SH-SY5Y (cell line): ENCODE measurements at regions not wholly inside any gene's neighbourhood (a gene's known extent, or its start where the extent isn't known, plus 50 kb on each side); places are given as distances from the start of the nearest gene placed in this dataset.

Source experiments
- GATA2 ChIP-seq: IDR thresholded peaks from 2 replicates; pipeline ENCODE4 v1.6.1; 2011; ENCODE audit warnings: mild to moderate bottlenecking, low read depth, low read length
- GATA3 ChIP-seq: IDR thresholded peaks from 2 replicates; pipeline ENCODE4 v1.6.1; 2011; ENCODE audit warnings: low read depth, mild to moderate bottlenecking, low read length, moderate library complexity

DNA sequence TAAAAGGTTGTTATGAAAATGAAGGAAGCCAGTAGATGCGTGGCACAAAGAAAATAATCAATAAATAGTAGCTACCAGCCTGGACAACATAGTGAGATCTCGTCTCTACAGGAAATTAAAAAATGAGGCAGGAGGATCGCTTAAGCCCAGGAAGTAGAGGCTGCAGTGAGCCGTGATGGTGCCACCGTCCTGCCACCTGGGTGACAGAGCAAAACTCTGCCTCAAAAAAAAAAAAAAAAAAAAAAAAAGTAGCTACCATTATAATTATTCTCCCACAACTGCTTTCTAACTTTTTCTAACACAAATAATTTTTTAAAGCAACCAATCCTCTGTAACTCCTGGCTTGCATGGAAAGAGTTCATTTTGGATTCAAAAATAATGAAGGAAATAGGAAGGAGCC lies 133.0 kb downstream of the NDUFA12 start:
- TF ChIP-seq GATA3, result no peak

DNA sequence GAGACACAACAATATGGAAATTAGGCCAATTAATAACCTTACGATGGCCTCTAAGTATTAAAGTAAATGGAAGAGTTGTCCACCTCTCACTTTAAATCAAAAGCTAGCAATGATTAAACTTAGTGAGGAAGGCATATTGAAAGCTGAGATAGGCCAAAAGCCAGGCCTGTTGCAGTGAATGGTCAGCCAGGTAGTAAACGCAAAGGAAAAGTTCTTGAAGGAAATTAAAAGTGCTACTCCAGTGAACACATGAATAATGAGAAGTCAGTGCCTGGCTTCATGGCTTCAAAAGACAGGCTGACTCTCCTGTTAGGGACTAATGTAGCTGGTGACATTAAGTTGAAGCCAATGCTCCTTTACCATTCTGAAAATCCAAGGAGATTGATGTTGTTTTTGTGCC lies 135.3 kb downstream of the NDUFA12 start:
- TF ChIP-seq GATA3 (no peak), GATA2 (no peak)

DNA sequence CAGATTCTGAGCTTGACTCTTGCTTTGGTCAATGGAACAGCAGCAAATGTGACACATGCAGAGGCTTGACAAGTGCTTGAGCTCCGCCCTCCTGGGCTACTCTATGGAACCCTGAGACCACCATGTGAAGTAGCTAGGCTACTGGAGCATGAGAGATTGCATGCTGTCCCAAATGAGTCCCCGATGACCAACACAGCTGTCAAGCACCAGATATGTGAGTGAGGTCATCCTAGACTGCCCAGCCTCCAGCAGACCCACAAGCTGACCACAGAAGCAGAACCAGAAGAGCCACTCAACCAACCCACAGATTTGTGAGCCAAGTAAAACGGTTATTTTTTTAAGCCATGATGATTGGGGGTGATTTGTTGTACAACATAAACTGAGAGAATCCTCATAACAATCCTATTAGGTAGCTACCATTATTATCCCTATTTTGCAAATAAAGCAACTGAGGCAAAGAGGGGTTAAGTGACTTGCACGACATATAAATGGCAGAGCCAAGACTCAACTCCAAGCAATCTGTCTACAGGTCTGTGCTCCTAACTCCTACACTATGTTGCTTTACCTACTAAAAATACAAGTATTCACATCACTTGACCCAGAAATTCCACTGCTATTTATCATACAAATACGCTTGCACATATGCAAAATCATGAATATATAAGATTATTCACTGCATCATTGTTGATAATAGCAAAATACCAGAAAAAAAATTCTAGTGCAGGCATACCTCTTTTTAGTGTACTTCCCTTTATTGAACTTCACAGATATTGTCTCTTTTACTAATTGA lies 136.2 kb downstream of the NDUFA12 start:
- TF ChIP-seq GATA2 (no peak), GATA3 (no peak)

DNA sequence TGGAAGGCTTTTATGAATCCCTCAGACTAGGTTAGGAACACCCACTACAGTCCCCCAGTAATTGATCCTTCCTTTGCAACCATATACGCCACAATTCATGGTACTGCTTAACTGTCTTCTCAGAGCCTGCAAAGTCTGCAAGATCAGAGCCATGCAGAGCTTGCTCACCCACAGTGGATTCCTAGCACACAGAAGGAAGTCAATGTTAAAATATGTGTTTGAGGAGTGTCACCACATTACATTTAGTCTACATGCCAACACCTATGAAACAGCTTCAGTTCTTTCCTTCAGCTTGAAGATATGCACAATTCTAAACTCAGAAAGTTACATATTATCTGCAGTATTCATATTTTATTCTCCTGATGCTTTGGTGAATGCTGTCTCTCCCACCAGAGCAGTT lies 138.5 kb downstream of the NDUFA12 start:
- no peak for TF ChIP-seq GATA3

DNA sequence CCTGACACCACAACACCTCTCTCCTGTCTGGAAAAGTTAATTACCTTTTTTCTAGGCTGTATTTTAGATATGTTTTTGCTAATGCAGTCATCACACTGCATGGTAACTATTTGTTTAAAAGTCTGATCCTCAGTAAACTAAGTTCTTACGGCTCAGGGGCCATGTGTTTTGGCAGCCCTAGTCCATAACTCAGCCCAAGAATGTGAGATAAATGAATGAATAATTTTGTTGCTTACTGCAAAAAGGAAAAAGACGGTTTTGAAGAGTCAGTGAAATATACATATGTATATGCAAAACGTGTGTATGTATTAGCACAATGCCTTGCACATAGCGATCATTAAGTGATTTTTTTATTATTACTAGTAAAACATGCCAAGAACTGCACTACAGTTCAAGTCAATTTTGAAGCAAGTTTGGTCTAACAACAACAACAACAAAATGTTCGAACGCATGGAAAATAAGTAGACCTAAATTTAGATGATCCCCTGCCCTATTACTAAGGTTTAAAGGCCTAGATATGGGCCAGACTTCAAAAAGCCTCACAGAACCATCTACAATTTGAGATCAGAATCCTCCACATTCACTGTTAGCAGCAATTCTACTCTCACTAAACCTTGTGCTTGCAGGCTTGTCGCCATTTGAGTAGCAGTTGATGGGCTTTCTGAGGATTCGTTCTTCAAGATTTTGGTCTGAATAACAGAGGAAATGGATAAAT lies 140.0 kb downstream of the NDUFA12 start:
- TF ChIP-seq GATA2, result no peak
- TF ChIP-seq GATA3, result no peak

DNA sequence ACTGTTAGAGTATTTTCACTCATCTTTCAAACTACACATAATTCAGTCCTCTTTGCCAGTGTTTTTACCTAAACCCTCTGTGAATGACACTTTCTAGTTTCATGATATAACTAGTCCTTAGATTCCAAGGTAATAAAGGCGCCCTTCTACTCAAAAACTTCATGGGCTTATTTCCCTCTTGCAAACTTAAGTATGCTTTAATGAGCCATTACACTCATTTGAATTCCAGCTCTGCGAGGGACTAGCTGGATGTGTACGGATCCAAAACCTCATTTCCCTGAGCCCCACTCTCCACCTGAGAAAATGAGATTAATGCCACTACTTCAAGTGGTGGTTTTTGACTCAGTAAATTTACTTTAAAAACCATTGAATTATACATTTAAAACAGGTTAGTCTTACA lies 141.1 kb downstream of the NDUFA12 start:
- TF ChIP-seq GATA3 (no peak), GATA2 (no peak)

DNA sequence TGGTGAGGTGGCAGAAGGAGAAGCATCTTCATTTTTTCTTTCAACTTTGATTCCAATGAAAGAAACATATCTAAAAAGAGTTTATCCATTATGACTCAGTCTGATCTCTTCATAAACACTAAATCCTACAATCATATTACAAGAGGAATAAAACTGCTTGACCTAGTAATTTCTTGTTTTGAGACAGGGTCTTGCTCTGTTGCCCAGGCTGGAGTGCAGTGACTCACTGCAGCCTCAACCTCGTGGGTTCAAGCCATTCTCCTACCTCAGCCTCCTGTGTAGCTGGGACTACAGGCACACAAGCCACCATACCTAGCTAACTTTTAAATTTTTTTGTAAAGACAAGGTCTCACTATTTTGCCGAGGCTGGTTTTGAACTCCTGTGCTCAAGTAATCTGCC lies 147.2 kb downstream of the NDUFA12 start:
- no peak for TF ChIP-seq GATA3
- TF ChIP-seq GATA2, result no peak

DNA sequence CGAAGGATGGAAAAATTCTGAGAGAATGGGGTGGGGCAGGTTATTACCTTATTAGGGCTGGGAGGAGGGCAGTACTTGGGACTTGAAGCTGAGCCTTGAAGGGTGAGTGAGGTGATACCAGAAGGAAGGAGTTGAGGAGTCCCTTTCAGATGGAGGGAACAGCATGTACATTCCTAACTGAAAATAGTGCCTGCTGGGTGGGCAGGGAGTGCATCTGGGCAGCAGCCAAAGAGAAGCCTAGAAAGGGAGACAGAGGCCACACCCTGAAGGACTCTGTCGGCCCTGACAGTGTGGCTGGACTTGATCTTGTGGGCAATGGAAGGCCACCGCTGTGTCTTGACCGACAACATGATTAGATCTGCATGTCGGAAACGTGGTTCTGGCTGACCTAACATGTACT lies 147.6 kb downstream of the NDUFA12 start:
- no peak for TF ChIP-seq GATA3

DNA sequence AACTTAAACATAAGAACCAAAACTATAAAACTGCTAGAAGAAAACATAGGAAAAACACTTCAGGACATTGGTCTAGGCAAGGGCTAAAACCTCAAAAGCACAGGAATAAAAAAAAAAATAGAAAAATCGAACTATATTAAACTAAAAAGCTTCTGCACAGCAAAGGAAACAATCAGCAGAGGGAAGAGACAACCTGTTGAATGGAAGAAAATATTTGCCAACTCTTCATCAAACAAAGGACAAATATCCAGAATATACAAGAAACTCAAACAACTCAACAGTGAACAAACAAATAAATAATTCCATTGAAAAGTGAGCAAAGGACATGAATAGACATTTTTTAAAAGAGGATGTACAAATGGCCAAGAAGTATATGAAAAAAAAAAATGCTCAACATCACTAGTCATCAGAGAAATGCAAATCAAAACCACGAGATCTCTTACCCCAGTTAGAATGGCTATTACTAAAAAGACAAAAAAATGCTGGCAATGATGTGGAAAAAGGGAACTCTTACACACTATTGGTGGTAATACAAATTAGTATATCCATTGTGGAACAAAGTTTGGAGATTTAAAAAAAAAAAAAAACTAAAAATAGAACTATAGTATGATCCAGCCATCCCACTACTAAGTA lies 152.0 kb downstream of the NDUFA12 start:
- TF ChIP-seq GATA3, result no peak
- TF ChIP-seq GATA2, result no peak

DNA sequence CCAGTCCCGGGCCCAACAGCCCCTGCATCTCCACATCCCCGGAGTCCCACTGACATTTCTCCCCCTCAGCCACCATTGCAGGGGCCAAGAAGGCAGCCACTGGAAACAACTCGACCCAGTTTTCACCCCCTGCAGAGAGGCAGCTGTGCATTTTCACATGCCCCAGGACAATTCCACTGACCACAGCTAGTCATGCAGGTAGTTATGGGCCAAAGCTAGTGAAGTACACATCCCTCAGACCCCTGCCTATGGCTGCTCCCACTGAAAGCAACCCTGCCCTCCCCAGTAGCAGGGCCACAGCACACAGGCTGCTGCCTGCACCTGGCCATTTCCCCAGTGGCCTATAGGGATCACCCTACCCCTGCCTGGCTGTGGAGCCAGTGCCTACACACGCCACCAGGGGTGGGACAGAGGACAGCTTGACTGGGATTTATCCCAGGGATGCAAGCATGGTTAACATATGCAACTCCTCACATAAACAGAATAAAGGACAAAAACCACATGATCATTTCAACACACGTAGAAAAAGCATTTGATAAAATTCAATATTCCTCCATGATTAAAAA lies 154.0 kb downstream of the NDUFA12 start:
- TF ChIP-seq GATA3, result no peak
- TF ChIP-seq GATA2, result no peak

DNA sequence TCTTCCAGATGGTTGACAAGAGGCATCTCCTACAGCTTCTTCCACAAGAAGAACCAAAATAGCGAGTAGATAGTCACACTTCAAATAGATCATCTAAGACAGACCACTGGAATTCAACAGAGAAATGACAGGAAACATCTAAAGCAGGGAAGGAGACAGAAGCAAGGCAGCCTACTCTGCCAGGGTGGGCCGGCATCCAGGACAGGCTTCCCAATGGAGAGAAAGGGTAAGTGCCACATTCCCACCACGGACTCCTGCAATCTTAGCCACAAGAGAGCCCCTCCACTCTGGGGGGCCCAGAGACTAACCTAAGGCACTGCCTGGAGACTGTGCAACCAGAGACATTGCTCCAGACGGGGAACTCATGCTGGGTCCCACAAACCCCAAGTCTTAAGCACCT lies 154.5 kb downstream of the NDUFA12 start:
- TF ChIP-seq GATA2, result no peak
- no peak for TF ChIP-seq GATA3

DNA sequence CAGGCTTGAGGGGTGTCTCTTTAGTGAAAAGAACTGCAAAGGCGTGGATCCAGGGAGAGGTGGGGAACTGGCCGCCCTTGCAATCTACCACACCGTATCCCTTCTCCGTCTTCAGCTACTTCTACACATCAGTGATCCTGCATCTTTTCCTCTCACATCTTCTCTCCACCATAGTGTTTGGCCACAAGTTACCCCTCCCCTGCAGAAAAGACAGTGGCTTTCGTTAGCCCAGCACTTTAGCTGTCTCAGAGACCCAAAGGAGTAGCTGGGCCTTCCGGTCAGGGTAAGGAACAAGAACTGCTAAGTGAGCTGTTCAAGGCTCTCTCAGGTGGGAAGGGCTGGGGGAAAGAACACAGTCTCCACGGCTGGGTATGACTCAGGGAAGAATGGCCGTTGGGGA lies 158.4 kb downstream of the NDUFA12 start:
- TF ChIP-seq GATA3 (no peak), GATA2 (no peak)

DNA sequence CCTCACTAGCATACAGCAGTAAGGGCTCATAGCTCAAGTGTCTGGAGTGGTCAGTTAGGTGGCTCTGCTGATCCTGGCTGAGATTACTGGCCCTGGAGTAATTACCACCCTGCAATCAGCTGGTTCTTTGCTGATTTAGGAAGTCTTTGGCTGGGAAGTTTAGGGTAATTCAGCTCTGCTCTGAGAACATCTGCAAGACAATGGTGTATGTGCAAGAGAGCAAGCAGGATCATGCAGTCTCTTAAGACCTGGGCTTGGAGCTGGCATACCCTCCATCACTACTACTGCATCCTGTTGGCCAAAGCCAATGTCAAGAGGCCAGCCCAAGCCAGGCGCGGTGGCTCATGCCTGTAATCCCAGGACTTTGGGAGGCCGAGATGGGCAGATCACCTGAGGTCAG lies 159.0 kb downstream of the NDUFA12 start:
- TF ChIP-seq GATA3 (no peak), GATA2 (no peak)

DNA sequence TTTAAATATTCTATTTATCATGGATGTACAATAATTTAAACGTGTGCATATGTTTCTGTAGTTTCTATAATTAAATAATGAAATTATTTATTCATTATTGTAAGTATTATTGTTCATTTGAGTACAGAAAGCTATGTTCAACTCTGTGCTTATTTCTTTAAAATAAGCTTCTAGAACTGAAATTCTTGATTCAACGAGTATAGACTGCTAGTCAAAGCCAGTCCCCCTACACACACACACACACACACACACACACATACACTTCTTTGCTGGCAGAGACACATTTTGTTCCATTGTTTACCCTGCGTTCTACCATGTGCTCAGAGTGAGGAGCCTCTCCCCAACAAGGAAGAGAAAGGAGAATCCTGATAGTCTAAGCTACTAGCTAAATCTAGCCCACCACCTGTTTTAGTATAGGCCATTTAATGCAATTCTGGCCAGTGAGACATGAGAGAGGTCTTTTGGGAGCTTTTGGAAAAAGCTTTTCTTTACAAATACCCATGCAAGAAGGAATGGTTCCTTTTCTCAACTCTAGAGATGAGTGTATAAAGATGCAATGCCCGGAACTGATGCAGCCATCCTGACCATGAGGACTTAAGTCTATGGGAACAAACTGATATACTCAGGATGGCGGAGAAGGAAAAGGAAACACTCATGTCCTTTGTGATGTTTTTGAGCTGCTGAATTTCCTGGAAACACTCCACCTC lies 161.4 kb downstream of the NDUFA12 start:
- TF ChIP-seq GATA2 (no peak), GATA3 (no peak)
